SK-N-SH (cell line): ENCODE measurements at regions not wholly inside any gene's neighbourhood (a gene's known extent, or its start where the extent isn't known, plus 50 kb on each side); places are given as distances from the start of the nearest gene placed in this dataset.

Source experiments
- CTCF ChIA-PET: fragments of 300-600, 350-600 bp; formaldehyde crosslinking; extraction: SDS; loops from one replicate; lab custom pipeline; 2021; lab: Yijun Ruan, JAX
- POLR2A ChIA-PET: fragments of 350-600 bp; sonication (Branson Sonifier 250); formaldehyde crosslinking; extraction: SDS; loops from one replicate; lab custom pipeline; 2020; ENCODE audit warnings: antibody characterized with exemption, inconsistent platforms; lab: Yijun Ruan, JAX
- DNase-seq: peaks from one replicate; pipeline ENCODE4 v3.0.0; 2012
- H2AFZ ChIP-seq: fragments of 200-600 bp; sonication (generic); 2 replicates; pipeline ENCODE4 v1.8.1; 2016; ENCODE audit warnings: antibody characterized with exemption, mild to moderate bottlenecking, low read depth
- H3F3A ChIP-seq: fragments of 200-600 bp; sonication (generic); replicated peaks from 2 replicates; pipeline ENCODE3; 2016; ENCODE audit warnings: antibody characterized with exemption, mild to moderate bottlenecking; ENCODE audit not compliant: insufficient read depth
- H3K27ac ChIP-seq, 2 experiments: fragments of 200-500 bp in 1 of 2; fragments of 200-600 bp in 1 of 2; sonication (Bioruptor generic) in 1 of 2; sonication (generic), shearing (Covaris generic) in 1 of 2; 2 replicates each; pipeline versions ENCODE4 v1.5.1 to v1.6.1; 2014 to 2016; ENCODE audit warnings: low read depth in 2 of 2, inconsistent platforms in 1 of 2, low read length in 1 of 2, mild to moderate bottlenecking in 1 of 2, mixed read lengths in 1 of 2
- H3K27me3 ChIP-seq: fragments of 200-600 bp; sonication (generic), shearing (Covaris generic); 2 replicates; pipeline ENCODE4 v1.6.1; 2016; ENCODE audit warnings: mixed run types; ENCODE audit not compliant: insufficient read depth
- H3K36me3 ChIP-seq, 2 experiments: fragments of 200-500 bp in 1 of 2; fragments of 200-600 bp in 1 of 2; sonication (Bioruptor generic) in 1 of 2; sonication (generic) in 1 of 2; replicated peaks in 1 of 2; 2 replicates each; pipeline versions ENCODE3 to v1.5.1; 2014 to 2016; ENCODE audit warnings: low read length in 1 of 2, mild to moderate bottlenecking in 1 of 2; ENCODE audit not compliant: insufficient read depth in 2 of 2, control insufficient read depth in 1 of 2
- H3K4me1 ChIP-seq, 2 experiments: fragments of 200-500 bp in 1 of 2; fragments of 200-600 bp in 1 of 2; sonication (Bioruptor generic) in 1 of 2; sonication (generic), shearing (Covaris generic) in 1 of 2; 2 replicates each; pipeline versions ENCODE4 v1.5.1 to v1.6.1; 2014 to 2016; ENCODE audit warnings: low read depth in 1 of 2, low read length in 1 of 2, mixed run types in 1 of 2; ENCODE audit not compliant: insufficient read depth in 2 of 2, control insufficient read depth in 1 of 2
- H3K4me2 ChIP-seq: fragments of 200-600 bp; sonication (generic), shearing (Covaris generic); 2 replicates; pipeline ENCODE4 v1.6.1; 2017; ENCODE audit warnings: mixed run types
- H3K4me3 ChIP-seq, 2 experiments: fragments of 200-500 bp in 1 of 2; fragments of 200-600 bp in 1 of 2; sonication (Bioruptor generic) in 1 of 2; sonication (generic), shearing (Covaris generic) in 1 of 2; 2 replicates each; pipeline versions ENCODE4 v1.5.1 to v1.8.1; 2014 to 2016; ENCODE audit warnings: low read depth in 2 of 2, inconsistent platforms in 1 of 2, low read length in 1 of 2, mild to moderate bottlenecking in 1 of 2, mixed read lengths in 1 of 2, moderate library complexity in 1 of 2
- H3K79me2 ChIP-seq: fragments of 200-600 bp; sonication (generic); 2 replicates; pipeline ENCODE4 v1.8.1; 2017; ENCODE audit warnings: mild to moderate bottlenecking; ENCODE audit not compliant: insufficient read depth
- H3K9ac ChIP-seq: fragments of 200-600 bp; sonication (generic); 2 replicates; pipeline ENCODE4 v1.6.1; 2017; ENCODE audit warnings: mixed run types
- H3K9me2 ChIP-seq: fragments of 200-600 bp; sonication (generic); 2 replicates; pipeline ENCODE4 v1.6.1; 2017; ENCODE audit warnings: mixed run types
- H3K9me3 ChIP-seq: fragments of 200-600 bp; sonication (generic); 2 replicates; pipeline ENCODE4 v1.6.1; 2017; ENCODE audit warnings: mixed run types, mild to moderate bottlenecking, moderate library complexity
- H4K20me1 ChIP-seq: fragments of 200-600 bp; sonication (generic); 2 replicates; pipeline ENCODE4 v1.6.1; 2017; ENCODE audit warnings: mild to moderate bottlenecking, mixed run types; ENCODE audit not compliant: insufficient read depth
- CHD2 ChIP-seq: fragments of 150-350 bp; IDR thresholded peaks from 2 replicates; pipeline ENCODE4 v1.6.1; 2018; ENCODE audit warnings: low read length; ENCODE audit not compliant: partially characterized antibody
- CTCF ChIP-seq: fragments of 200-600 bp; sonication (generic); IDR thresholded peaks from 2 replicates; pipeline ENCODE4 v1.6.1; 2017; ENCODE audit warnings: antibody characterized with exemption, mild to moderate bottlenecking, moderate library complexity
- ELF1 ChIP-seq: IDR thresholded peaks from 2 replicates; pipeline ENCODE4 v1.4.0; 2012
- EP300 ChIP-seq, 2 experiments: IDR thresholded peaks; 2 replicates each; pipeline versions ENCODE4 v1.4.0 to v1.6.1; 2012; ENCODE audit warnings: borderline replicate concordance in 1 of 2, low read depth in 1 of 2, low read length in 1 of 2
- EZH2phosphoT487 ChIP-seq: fragments of 200-600 bp; sonication (generic); IDR thresholded peaks from 2 replicates; pipeline ENCODE4 v1.6.1; 2017; ENCODE audit warnings: low read depth, mixed run types, mild to moderate bottlenecking, antibody characterized with exemption, moderate library complexity, borderline replicate concordance
- FOSL2 ChIP-seq: IDR thresholded peaks from 2 replicates; pipeline ENCODE4 v1.4.0; 2012; ENCODE audit warnings: low read depth, mild to moderate bottlenecking, moderate library complexity, borderline replicate concordance
- FOXM1 ChIP-seq: IDR thresholded peaks from 2 replicates; pipeline ENCODE4 v1.4.0; 2012; ENCODE audit warnings: low read depth, mild to moderate bottlenecking
- GABPA ChIP-seq: IDR thresholded peaks from 2 replicates; pipeline ENCODE4 v1.4.0; 2012; ENCODE audit warnings: low read depth, mild to moderate bottlenecking
- GATA2 ChIP-seq: sonication (generic); formaldehyde crosslinking; IDR thresholded peaks from 2 replicates; pipeline ENCODE4 v1.5.0; 2020; ENCODE audit warnings: mild to moderate bottlenecking, missing genetic modification reagents
- IRF3 ChIP-seq: fragments of 150-350 bp; IDR thresholded peaks from 2 replicates; pipeline ENCODE4 v1.6.1; 2016; ENCODE audit warnings: mild to moderate bottlenecking, low read depth, low read length
- JUND ChIP-seq: IDR thresholded peaks from 2 replicates; pipeline ENCODE4 v1.4.0; 2012
- MAX ChIP-seq: IDR thresholded peaks from 2 replicates; pipeline ENCODE4 v1.4.0; 2012; ENCODE audit warnings: low read depth
- MEF2A ChIP-seq: IDR thresholded peaks from 2 replicates; pipeline ENCODE4 v1.4.0; 2012; ENCODE audit warnings: low read depth, borderline replicate concordance
- NFIC ChIP-seq: IDR thresholded peaks from 2 replicates; pipeline ENCODE4 v1.4.0; 2012; ENCODE audit warnings: borderline replicate concordance
- RAD21 ChIP-seq: IDR thresholded peaks from 2 replicates; pipeline ENCODE4 v1.6.1; 2012; ENCODE audit warnings: mild to moderate bottlenecking, low read length
- RCOR1 ChIP-seq: fragments of 150-350 bp; IDR thresholded peaks from 2 replicates; pipeline ENCODE4 v1.6.1; 2017; ENCODE audit warnings: antibody characterized with exemption, low read length
- RFX5 ChIP-seq: IDR thresholded peaks from 2 replicates; pipeline ENCODE4 v1.6.1; 2012; ENCODE audit warnings: mild to moderate bottlenecking, improper control_type of control experiment, low read length
- RXRA ChIP-seq: IDR thresholded peaks from 2 replicates; pipeline ENCODE4 v1.4.0; 2012; ENCODE audit warnings: low read depth, mild to moderate bottlenecking, borderline replicate concordance
- SMC3 ChIP-seq: IDR thresholded peaks from 2 replicates; pipeline ENCODE4 v1.6.1; 2012; ENCODE audit warnings: low read depth, low read length, improper control_type of control experiment
- TAF1 ChIP-seq: IDR thresholded peaks from 2 replicates; pipeline ENCODE4 v1.6.1; 2012; ENCODE audit warnings: low read depth, mild to moderate bottlenecking, low read length, moderate library complexity, borderline replicate concordance
- TCF12 ChIP-seq: IDR thresholded peaks from 2 replicates; pipeline ENCODE4 v1.4.0; 2012
- TEAD4 ChIP-seq: IDR thresholded peaks from 2 replicates; pipeline ENCODE4 v1.4.0; 2012; ENCODE audit warnings: mild to moderate bottlenecking, borderline replicate concordance; ENCODE audit not compliant: insufficient read depth
- USF1 ChIP-seq: IDR thresholded peaks from 2 replicates; pipeline ENCODE4 v1.4.0; 2012; ENCODE audit warnings: low read depth, borderline replicate concordance
- YY1 ChIP-seq: IDR thresholded peaks from 2 replicates; pipeline ENCODE4 v1.4.0; 2012; ENCODE audit warnings: low read depth, mild to moderate bottlenecking
- WGBS: methylation state at CpG from one replicate; pipeline ENCODE4 v1.1.6; 2017; ENCODE audit warnings: low lambda C conversion rate; 5-methylcytosine and 5-hydroxymethylcytosine counted together
- TF ChIP-seq, protein P1 (sequence below): IDR thresholded peaks from 2 replicates; pipeline ENCODE4 v1.6.1; 2012; ENCODE audit warnings: mild to moderate bottlenecking, low read depth, low read length, moderate library complexity
- TF ChIP-seq, protein P2 (sequence below): fragments of 150-350 bp; IDR thresholded peaks from 2 replicates; pipeline ENCODE4 v1.6.1; 2017; ENCODE audit warnings: antibody characterized with exemption, low read length, low read depth, borderline replicate concordance

DNA sequence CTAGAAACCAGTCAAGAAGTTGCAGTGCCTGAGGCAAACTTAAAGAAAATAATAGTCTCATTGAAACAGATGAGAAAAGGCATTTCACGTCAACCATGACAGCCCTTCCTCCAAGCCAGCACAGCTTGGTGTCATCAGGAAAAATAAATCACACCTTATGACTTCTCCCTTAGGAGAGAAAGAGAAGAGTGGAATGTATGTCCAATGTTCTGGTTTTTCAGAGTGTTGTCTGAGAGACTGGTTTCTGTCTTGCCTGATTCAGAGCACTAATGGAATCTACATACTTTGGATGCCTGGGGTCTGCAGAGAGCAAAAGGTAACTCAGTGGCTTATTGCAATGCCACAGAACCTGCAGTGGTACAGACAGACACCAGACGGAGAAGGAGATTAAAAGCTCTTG is 105.5 kb upstream of the PDE4D start:
- H3K4me3 ChIP-seq = no peak overlapping the region
- H2AFZ ChIP-seq = no peak overlapping the region
- H3K27me3 ChIP-seq = no peaks in the 10 kb centered on the region
- no peaks in the 10 kb centered on the region for H3F3A ChIP-seq
- WGBS = 68% methylated on average over 2 of the region's 2 CpGs
- POLR2A ChIA-PET = no interaction called here
- H3K27ac ChIP-seq = peak overlapping the region in 1 of 2 experiments; percentile 81; a peak in 1 of 4 replicates
- H3K4me1 ChIP-seq = no peaks in the 10 kb centered on the region; a peak in 1 of 4 replicates
- no peak overlapping the region for H3K4me2 ChIP-seq
- no peaks in the 10 kb centered on the region for H3K79me2 ChIP-seq
- no peaks in the 10 kb centered on the region for H4K20me1 ChIP-seq
- CTCF ChIA-PET = interaction anchor here (1.4 kb wide), 1 partner anchor 9 kb away, joined by 4 read pairs; no protein-coding TSS in a partner anchor
- no peaks in the 10 kb centered on the region; the same call in 1 of the 2 replicates for H3K9me3 ChIP-seq
- no peaks in the 10 kb centered on the region for H3K9me2 ChIP-seq
- DNase-seq = no peak
- no peaks in the 10 kb centered on the region for H3K36me3 ChIP-seq
- no peak overlapping the region for H3K9ac ChIP-seq
- TF ChIP-seq MAX (no peak), IRF3 (no peak), JUND (0 out of 2 replicates have a peak, but pooled peaks have one; percentile 4), RCOR1 (no peak), ELF1 (no peak), USF1 (no peak), SMC3 (no peak), GABPA (no peak), FOSL2 (no peak), CHD2 (no peak), FOXM1 (no peak), CTCF (no peak), RAD21 (no peak), GATA2 (CRISPR knock-in tag) (no peak), TAF1 (no peak), TEAD4 (0 out of 2 replicates have a peak, but pooled peaks have one; percentile 48), MEF2A (no peak), EZH2phosphoT487 (no peak), TCF12 (peak; percentile 61), RXRA (no peak), RFX5 (no peak), EP300 (IDR thresholded peaks at IDR 0.05; ENCODE audit: borderline replicate concordance in 1 of 2, low read depth in 1 of 2, low read length in 1 of 2) (peak in 1 of 2 experiments; percentile 27; a peak in 1 of 4 replicates), NFIC (no peak), YY1 (no peak)
- TF ChIP-seq, protein P1, sequence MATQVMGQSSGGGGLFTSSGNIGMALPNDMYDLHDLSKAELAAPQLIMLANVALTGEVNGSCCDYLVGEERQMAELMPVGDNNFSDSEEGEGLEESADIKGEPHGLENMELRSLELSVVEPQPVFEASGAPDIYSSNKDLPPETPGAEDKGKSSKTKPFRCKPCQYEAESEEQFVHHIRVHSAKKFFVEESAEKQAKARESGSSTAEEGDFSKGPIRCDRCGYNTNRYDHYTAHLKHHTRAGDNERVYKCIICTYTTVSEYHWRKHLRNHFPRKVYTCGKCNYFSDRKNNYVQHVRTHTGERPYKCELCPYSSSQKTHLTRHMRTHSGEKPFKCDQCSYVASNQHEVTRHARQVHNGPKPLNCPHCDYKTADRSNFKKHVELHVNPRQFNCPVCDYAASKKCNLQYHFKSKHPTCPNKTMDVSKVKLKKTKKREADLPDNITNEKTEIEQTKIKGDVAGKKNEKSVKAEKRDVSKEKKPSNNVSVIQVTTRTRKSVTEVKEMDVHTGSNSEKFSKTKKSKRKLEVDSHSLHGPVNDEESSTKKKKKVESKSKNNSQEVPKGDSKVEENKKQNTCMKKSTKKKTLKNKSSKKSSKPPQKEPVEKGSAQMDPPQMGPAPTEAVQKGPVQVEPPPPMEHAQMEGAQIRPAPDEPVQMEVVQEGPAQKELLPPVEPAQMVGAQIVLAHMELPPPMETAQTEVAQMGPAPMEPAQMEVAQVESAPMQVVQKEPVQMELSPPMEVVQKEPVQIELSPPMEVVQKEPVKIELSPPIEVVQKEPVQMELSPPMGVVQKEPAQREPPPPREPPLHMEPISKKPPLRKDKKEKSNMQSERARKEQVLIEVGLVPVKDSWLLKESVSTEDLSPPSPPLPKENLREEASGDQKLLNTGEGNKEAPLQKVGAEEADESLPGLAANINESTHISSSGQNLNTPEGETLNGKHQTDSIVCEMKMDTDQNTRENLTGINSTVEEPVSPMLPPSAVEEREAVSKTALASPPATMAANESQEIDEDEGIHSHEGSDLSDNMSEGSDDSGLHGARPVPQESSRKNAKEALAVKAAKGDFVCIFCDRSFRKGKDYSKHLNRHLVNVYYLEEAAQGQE = no peak
- TF ChIP-seq, protein P2, sequence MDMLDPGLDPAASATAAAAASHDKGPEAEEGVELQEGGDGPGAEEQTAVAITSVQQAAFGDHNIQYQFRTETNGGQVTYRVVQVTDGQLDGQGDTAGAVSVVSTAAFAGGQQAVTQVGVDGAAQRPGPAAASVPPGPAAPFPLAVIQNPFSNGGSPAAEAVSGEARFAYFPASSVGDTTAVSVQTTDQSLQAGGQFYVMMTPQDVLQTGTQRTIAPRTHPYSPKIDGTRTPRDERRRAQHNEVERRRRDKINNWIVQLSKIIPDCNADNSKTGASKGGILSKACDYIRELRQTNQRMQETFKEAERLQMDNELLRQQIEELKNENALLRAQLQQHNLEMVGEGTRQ = no peak
